ENCODE measurements at regions not wholly inside any gene's neighbourhood (a gene's known extent, or its start where the extent isn't known, plus 50 kb on each side); places are given as distances from the start of the nearest gene placed in this dataset.

GRCh38 chr13:80284290-80284689 lies 56.6 kb downstream of the SPRY2 start:
- DNase-seq, result no peak

DNA sequence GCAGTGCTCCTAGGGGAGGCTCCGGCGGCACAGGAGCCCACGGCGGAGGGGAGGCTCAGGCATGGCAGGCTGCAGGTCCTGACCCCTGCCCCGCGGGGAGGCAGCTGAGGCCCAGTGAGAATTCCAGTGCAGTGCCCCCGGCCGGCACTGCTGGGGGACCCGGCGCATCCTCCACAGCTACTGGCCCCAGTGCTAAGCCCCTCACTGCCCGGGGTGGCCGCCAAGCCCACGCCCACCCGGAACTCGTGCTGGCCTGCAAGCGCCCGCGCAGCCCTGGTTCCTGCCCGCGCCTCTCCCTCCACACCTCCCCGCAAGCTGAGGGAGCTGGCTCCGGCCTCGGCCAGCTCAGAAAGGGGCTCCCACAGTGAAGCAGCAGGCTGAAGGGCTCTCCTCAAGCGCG lies 62.2 kb downstream of the SPRY2 start:
- no peak for DNase-seq

GRCh38 chr13:80276371-80277289 lies 64.3 kb downstream of the SPRY2 start:
- DNase-seq, result no peak

- DNase-seq, result no peak
These were observed 66.3 kb downstream of the SPRY2 start for GRCh38 chr13:80274643-80275042.

DNA sequence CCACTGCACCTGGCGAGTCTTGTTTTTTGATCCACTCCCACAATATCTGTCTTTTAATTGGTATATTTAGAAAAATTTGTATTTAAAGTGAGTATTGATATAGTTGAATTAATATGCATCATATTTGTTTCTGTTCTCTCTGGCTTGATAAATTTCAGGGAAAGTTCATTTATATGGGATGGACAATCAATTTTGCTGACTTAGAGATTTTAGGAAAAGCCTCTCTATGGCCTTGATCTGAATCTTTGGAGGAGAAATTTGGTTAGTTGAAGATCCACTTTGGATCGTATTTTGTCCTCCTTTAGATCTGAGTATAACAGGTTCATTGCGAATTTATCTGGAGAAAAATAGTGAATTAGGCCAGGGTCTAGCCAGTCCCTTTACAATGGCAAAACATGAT lies 67.2 kb downstream of the SPRY2 start:
- no peak for DNase-seq

DNA sequence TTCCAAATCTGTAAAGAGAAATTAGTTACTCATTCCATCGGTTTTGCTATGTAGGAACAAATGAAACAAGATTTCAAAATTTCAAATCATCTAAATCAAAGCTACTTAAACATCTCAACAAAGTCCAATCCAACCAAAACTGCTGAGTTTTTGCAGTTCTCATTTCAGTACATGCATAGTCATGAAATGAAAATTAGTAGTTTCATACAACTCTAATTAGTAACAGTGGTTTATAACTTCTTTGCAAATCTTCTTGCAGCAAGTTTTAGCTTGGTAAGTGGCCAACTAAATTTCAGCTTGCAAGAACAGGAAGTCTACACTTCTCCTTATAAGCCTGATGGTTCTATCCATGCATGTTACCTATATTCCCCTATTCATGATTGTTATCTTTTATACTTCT lies 75.6 kb downstream of the SPRY2 start:
- no peak for DNase-seq

GRCh38 chr13:80263745-80264513 lies 77.0 kb downstream of the SPRY2 start:
- no peak for DNase-seq

DNA sequence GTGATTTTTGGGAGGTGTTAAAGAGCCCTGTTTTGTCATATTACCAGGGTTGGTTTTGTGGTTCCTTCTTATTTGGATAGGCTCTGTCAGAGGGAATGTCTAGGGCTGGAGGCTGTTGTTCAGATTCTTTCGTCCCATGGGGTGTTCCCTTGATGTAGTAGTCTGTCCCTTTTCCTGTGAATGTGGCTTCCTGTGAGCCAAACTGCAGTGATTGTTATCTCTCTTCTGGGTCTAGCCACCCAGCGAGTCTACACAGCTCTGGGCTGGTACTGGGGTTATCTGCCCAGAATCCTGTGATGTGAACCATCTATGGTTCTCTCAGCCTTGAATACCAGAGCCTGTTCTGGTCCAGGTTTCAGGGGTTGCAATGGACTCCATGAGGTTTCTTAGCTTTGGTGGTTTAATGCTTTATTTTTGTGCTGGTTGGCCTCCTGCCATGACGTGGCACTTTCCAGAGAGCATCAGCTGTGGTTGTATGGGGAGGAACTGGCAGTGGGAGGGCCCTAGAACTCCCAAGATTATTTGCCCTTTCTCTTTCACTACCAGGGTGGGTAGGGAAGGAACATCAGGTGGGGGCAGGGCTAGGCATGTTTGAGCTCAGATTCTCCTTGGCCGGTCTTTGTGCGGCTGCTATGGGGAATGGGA lies 78.8 kb downstream of the SPRY2 start:
- DNase-seq, result no peak

DNA sequence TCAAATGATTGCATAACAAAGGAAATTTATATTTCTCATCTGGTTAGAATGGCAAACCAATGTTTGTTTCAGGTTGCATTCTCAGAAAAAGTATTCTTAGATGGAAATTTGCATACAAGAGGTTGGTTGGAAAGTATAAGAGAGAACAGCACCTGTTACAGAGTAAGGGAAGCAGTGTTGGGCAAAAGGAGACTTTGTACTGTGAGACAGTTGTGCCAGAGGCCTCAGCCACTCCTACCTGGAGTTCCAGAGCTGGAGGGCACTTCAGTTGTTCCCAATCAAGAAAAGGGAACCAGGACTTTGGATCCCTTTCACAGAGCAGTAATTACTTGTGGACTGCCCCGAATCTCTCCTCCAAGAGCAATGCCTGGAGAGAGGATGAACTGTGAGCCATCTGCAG lies 81.8 kb downstream of the SPRY2 start:
- no peak for DNase-seq

DNA sequence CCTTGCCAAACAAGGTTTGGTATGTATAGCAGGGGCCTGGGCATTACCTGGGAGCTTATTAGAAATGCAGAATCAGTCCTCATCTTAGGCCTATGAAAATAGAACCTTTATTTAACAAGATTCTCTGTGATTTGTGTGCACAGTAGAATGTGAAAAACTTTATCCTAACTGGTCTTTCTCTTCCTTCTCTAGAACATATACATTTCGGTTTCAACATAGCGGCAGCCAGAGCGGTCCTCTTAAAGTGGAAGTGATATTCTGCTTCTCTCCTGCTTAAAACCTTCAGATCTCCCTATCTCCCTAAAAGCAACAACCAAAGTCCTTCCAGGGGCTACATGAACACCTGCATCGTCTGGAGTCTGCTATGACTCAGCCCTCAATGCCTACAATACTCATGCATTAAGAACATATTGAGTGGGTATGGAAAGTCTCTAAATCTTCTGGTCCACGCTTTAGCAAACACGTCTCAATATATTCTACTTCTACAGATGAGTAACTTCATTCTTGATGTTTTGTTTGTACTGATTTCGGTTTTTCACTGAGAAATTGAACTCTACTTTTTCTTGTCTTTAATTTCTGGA lies 84.5 kb downstream of the SPRY2 start:
- no peak for DNase-seq

DNA sequence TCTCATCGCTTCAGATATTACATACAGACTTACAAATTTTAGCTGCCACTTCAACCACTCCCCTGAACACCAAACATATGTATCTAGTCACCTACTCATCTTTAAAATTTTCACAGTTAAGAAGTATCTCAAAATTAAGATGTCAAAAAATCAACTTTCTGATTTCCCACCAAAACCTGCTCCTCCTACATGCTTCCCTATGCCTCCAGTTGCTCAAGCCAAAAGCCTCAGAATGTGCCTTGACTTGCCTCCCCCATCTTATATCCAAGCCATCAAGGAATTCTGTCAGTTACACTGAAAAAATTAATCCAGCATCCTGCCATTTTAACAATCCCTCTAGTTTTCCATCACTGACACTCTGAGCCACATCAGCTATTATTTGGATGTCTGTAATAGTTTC lies 85.0 kb downstream of the SPRY2 start:
- no peak for DNase-seq

- DNase-seq, result no peak
These were observed 89.5 kb downstream of the SPRY2 start for GRCh38 chr13:80251403-80251802.

DNA sequence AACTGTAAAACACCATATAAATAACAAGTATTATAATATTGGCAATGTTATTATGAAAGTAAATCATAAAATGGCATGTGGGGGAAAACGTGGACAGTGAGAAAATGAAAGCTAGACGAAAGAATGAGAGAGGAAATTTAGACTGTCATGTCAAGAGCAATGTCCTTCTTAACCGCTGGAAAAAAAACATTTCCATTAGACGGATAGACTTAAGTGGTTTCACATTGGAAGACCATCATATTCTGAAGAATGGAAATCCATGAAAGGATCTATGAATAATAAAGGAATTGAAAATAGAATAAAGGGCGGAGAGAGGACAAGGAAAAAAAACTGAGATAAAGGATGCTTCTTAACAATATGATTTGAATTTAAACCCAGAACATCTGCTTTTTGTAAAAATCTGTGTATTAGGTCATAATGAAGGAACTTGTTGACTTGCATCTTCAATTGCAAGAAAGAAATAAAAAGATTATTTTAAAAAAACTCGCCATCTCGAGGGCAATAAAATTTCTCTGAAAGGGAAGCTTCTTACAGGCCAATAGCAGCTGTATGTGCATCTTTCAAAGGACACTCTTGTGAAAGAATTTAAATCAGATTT lies 90.6 kb downstream of the SPRY2 start:
- DNase-seq, result no peak

DNA sequence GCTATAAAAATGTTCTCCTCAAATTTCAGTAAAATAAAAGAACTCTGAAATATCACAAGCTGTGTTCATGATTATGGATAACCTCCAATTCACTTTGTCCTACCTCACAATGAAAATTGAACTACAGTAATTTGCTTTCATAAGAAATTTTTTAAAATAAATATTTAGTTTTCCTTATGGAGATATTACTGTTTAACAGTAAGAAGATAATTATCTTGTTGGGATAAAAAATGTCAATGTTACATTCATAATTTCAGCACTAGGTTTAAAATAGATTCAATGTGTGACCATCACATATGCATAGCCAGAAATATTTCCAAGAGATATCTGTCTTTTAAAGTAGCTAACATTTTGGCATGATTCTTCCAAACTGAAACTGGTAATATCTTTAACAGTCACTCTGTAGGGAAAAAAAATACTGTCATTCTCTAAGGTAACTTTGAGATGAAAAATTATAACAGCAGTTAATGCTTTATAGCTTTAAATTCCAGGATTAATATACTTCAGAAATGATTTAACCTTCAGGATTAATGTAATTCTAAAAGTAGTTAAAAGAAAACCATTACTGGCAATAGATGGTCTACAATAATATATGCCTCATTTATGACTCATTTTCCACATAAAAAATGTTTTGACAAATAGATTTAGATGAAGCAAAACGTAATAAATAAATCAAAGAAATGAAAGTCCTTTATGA lies 91.3 kb downstream of the SPRY2 start:
- DNase-seq, result no peak

DNA sequence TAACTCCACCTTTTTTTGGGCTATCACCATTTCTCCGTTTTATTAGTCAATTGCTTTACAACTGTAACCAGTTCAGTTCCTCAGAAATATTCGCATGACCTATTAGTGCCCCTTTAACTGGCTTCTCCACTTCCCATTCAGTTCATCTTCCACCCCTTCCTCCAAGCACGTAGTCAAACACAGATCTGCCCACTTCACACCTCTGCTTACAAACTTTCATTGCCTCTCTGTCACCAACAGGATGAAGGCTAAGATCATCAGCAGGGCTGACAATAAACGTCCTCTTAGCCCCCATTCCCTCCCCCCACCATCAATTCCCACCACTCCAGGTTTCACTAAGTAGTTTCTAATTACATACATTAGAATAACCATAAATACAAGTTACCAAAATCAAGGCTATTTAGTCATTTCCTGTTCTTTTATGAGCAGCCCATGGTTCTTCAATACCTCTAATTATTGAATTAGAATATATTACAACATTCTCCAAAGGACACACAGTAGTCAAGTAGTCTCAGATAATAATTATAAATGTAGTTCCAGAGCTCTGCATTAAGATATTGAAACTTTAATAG lies 95.7 kb downstream of the SPRY2 start:
- no peak for DNase-seq

DNA sequence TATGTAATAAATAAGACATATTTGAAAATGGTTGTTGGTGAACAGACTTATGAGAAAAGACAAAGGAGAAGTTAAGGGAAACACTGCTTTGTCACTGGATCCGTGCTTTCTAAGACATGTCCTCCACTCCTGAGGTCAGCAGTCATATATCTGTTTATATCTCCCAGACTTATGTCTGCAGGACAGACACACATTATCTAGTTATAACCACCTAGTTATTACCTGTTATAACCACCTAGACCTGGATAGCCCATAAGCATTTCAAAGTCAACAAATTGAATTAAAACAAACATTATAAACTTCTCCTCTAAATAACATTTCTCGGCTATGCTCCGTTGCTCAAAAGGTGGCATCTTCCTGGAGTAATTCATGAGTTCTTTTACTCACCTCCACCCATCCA lies 96.4 kb downstream of the SPRY2 start:
- DNase-seq, result no peak

GRCh38 chr13:80242728-80243427 lies 98.0 kb downstream of the SPRY2 start:
- DNase-seq, result no peak

GRCh38 chr13:80239571-80240255 lies 101.2 kb downstream of the SPRY2 start:
- DNase-seq, result no peak

DNA sequence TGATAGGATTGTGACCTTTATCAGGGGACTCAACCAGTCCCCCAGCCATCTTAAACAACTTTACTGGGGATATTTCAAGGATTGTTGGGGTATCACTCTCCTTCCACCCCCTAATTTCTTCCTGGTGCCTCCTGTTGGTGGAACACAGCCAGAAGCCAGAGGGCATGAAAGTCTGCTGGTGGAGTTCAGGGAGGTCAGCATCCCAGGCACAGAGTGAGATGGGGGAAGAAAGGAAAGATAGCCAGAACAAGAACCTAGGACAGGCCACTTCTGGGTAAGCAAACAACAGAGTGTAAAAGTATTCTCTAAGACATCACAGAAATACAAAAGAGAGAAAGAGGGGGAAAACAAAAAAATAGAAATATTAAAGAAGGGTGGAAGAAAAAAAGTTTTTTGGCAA lies 101.8 kb downstream of the SPRY2 start:
- no peak for DNase-seq

GRCh38 chr13:80237646-80238045 lies 103.3 kb downstream of the SPRY2 start:
- DNase-seq, result no peak

DNA sequence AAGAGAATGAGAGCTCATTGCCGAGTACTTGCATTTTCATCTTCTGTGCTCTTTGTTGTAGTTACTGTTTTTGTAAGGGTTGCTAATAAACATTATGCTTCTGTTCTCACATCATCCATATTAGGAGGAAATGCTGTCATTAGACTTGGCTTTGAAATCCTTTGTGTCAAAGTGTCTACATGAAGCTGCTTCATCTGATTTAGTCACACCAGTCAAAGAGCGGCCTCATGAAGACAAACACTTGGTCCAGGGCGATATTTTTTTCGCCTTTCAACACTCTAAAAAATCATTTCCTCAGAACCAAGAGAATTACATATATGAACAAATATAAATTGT lies 105.0 kb downstream of the SPRY2 start:
- DNase-seq, result no peak
